OCI-LY7 (cell line): ENCODE measurements at regions not wholly inside any gene's neighbourhood (a gene's known extent, or its start where the extent isn't known, plus 50 kb on each side); places are given as distances from the start of the nearest gene placed in this dataset.

Source experiments
- BruUV-seq: library from RNA; stranded (reverse); fragments of 400-500 nt; replicated peaks from 2 replicates; lab custom pipeline; 2021; lab: Mats Ljungman, UMichigan
- CTCF ChIA-PET: fragments of 300-600 bp; sonication (Branson Sonifier 250); formaldehyde crosslinking; loops from one replicate; lab custom pipeline; 2022; ENCODE audit warnings: antibody characterized with exemption; ENCODE audit not compliant: unreplicated experiment; lab: Charles Lee
- POLR2A ChIA-PET: fragments of 300-600 bp; sonication (Branson Sonifier 250); formaldehyde crosslinking; loops from one replicate; lab custom pipeline; 2022; ENCODE audit warnings: antibody characterized with exemption; lab: Charles Lee
- DNase-seq: peaks from one replicate; pipeline ENCODE4 v3.0.0-alpha.2; 2015; ENCODE audit warnings: low spot score
- H2AFZ ChIP-seq: fragments of 200-600 bp; sonication (generic), shearing (Covaris generic); 2 replicates; pipeline ENCODE4 v1.6.1; 2014; ENCODE audit warnings: mild to moderate bottlenecking, antibody characterized with exemption, low read length, moderate library complexity
- H3K27ac ChIP-seq: fragments of 200-600 bp; sonication (generic); 2 replicates; pipeline ENCODE4 v1.5.1; 2014; ENCODE audit warnings: mixed run types, low read depth, mild to moderate bottlenecking, moderate library complexity, low read length, inconsistent platforms; ENCODE audit not compliant: poor library complexity, severe bottlenecking
- H3K36me3 ChIP-seq: fragments of 200-600 bp; sonication (generic); 2 replicates; pipeline ENCODE4 v1.6.1; 2014; ENCODE audit warnings: mild to moderate bottlenecking, antibody characterized with exemption, low read length, moderate library complexity, mixed read lengths; ENCODE audit not compliant: insufficient read depth
- H3K4me1 ChIP-seq: fragments of 200-600 bp; sonication (generic); 2 replicates; pipeline ENCODE4 v1.5.1; 2014; ENCODE audit warnings: mild to moderate bottlenecking, low read length; ENCODE audit not compliant: insufficient read depth, poor library complexity, severe bottlenecking
- H3K4me2 ChIP-seq: fragments of 200-600 bp; sonication (generic); 2 replicates; pipeline ENCODE4 v1.6.1; 2014; ENCODE audit warnings: mild to moderate bottlenecking, low read length
- H3K4me3 ChIP-seq: fragments of 200-600 bp; sonication (generic); 2 replicates; pipeline ENCODE4 v1.5.1; 2014; ENCODE audit warnings: mild to moderate bottlenecking, low read depth, low read length; ENCODE audit not compliant: poor library complexity, severe bottlenecking
- H3K79me2 ChIP-seq: fragments of 200-600 bp; sonication (generic); 2 replicates; pipeline ENCODE4 v1.6.1; 2016; ENCODE audit warnings: low read depth, mild to moderate bottlenecking, low read length, moderate library complexity, mixed read lengths; ENCODE audit not compliant: insufficient read depth
- H3K9me2 ChIP-seq: fragments of 200-600 bp; sonication (generic); 2 replicates; pipeline ENCODE4 v1.6.1; 2016; ENCODE audit warnings: mild to moderate bottlenecking, low read length, mixed read lengths; ENCODE audit not compliant: insufficient read depth
- H3K9me3 ChIP-seq: fragments of 200-600 bp; sonication (generic); 2 replicates; pipeline ENCODE4 v1.6.1; 2014; ENCODE audit warnings: mild to moderate bottlenecking, mixed run types, low read length, mixed read lengths
- H4K20me1 ChIP-seq: fragments of 200-600 bp; sonication (generic); 2 replicates; pipeline ENCODE4 v1.6.1; 2014; ENCODE audit warnings: mild to moderate bottlenecking, antibody characterized with exemption, low read length, moderate library complexity, mixed read lengths; ENCODE audit not compliant: insufficient read depth
- EZH2phosphoT487 ChIP-seq: fragments of 200-600 bp; sonication (generic); IDR thresholded peaks from 2 replicates; pipeline ENCODE4 v1.6.1; 2018; ENCODE audit warnings: low read depth, borderline replicate concordance, mild to moderate bottlenecking, mixed run types, antibody characterized with exemption, low read length, moderate library complexity, mixed read lengths
- intact Hi-C: fragments of 100-400 bp; cut with micrococcal nuclease; formaldehyde crosslinking; loops from one replicate; pipeline ENCODE4 v1.10.0; 2022; ENCODE audit not compliant: unreplicated experiment
- TF ChIP-seq, protein P1 (sequence below): fragments of 200-600 bp; sonication (generic); conservative IDR thresholded peaks from 2 replicates; pipeline ENCODE4 v1.5.1; 2014; ENCODE audit warnings: mild to moderate bottlenecking, antibody characterized with exemption, low read length, moderate library complexity, mixed read lengths

DNA sequence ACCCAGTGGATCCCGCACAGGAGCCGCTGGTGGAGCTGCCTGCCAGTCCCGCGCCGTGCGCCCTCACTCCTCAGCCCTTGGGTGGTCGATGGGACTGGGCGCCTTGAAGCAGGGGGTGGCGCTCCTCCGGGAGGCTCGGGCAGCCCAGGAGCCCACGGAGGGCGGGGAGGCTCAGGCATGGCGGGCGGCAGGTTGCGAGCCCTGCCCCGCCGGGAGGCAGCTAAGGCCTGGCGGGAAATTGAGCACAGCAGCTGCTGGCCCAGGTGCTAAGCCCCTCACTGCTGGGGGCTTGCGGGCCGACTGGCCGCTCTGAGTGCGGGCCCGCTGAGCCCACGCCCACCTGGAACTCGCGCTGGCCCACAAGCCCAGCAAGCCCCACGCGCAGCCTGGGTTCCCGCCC lies 127.1 kb upstream of the TMEM164 start:
- CTCF ChIA-PET, result no interaction called here
- TF ChIP-seq EZH2phosphoT487, result no peak
- TF ChIP-seq, protein P1, sequence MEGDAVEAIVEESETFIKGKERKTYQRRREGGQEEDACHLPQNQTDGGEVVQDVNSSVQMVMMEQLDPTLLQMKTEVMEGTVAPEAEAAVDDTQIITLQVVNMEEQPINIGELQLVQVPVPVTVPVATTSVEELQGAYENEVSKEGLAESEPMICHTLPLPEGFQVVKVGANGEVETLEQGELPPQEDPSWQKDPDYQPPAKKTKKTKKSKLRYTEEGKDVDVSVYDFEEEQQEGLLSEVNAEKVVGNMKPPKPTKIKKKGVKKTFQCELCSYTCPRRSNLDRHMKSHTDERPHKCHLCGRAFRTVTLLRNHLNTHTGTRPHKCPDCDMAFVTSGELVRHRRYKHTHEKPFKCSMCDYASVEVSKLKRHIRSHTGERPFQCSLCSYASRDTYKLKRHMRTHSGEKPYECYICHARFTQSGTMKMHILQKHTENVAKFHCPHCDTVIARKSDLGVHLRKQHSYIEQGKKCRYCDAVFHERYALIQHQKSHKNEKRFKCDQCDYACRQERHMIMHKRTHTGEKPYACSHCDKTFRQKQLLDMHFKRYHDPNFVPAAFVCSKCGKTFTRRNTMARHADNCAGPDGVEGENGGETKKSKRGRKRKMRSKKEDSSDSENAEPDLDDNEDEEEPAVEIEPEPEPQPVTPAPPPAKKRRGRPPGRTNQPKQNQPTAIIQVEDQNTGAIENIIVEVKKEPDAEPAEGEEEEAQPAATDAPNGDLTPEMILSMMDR, result no peak
- no peaks in the 10 kb centered on the region for H3K4me1 ChIP-seq
- intact Hi-C loops, result no loop called here
- H3K79me2 ChIP-seq, result no peaks in the 10 kb centered on the region
- H3K9me3 ChIP-seq, result no peaks in the 10 kb centered on the region
- H3K9me2 ChIP-seq, result no peaks in the 10 kb centered on the region
- H4K20me1 ChIP-seq, result no peaks in the 10 kb centered on the region
- H2AFZ ChIP-seq, result no peak overlapping the region
- BruUV-seq, result no TSS peak
- H3K4me2 ChIP-seq, result no peak overlapping the region
- no peaks in the 10 kb centered on the region for H3K36me3 ChIP-seq
- no peak for DNase-seq
- no peak overlapping the region for H3K27ac ChIP-seq
- H3K4me3 ChIP-seq, result no peak overlapping the region
- POLR2A ChIA-PET, result no interaction called here

DNA sequence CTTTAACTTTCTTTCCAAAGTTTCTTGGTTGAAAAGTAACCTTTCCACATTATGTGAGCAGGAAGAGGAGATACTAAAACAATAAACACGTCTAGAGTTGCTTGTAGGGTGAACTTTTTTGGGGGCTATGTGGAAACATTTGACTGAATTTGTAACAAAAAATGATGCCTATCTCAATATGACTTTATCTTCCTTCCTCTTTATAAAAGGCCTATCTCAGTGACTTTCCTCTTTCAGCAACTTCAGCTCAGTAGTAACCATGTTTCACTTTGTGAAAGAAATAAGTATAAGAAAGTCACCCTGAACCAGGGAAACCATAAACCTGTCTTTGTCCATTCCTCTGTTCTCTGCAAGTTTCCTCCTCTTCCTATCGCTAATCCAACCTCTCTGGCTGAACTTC lies 124.7 kb upstream of the TMEM164 start:
- no peak for DNase-seq
- no peak overlapping the region for H3K27ac ChIP-seq
- H3K4me3 ChIP-seq, result no peak overlapping the region
- no peaks in the 10 kb centered on the region for H3K36me3 ChIP-seq
- POLR2A ChIA-PET, result interaction anchor here (1.1 kb wide), 1 partner anchor 13 kb away, joined by 3 read pairs; no protein-coding TSS in a partner anchor
- no peaks in the 10 kb centered on the region for H3K4me1 ChIP-seq
- H2AFZ ChIP-seq, result no peak overlapping the region
- no peaks in the 10 kb centered on the region for H4K20me1 ChIP-seq
- no peak overlapping the region for H3K4me2 ChIP-seq
- no peak for TF ChIP-seq EZH2phosphoT487
- TF ChIP-seq, protein P1, result no peak
- intact Hi-C loops, result no loop called here
- no TSS peak for BruUV-seq
- CTCF ChIA-PET, result no interaction called here
- no peaks in the 10 kb centered on the region for H3K9me2 ChIP-seq
- no peaks in the 10 kb centered on the region for H3K9me3 ChIP-seq
- no peaks in the 10 kb centered on the region for H3K79me2 ChIP-seq

DNA sequence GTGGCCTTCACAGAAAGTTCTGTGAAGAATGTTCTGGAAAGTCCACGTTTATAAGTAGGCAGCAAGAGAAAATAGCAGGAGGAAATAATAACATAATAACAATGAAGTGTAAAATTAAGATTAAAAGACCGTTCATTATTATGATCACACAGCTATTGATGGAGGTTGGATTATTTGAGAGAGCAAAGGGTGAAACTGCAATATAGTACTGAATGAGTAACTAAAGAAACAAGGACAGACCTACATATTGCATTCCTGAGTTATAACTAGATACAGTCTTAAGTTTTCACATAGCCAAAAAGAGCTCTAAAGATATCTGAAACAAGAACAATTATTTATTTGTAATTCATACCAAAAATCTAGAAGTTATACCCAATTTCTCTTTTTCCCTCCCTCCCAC lies 122.9 kb upstream of the TMEM164 start:
- Histone ChIP-seq H3K36me3 (no peaks in the 10 kb centered on the region), H3K4me3 (no peak overlapping the region), H3K9me3 (no peaks in the 10 kb centered on the region), H3K4me1 (no peaks in the 10 kb centered on the region), H3K79me2 (no peaks in the 10 kb centered on the region), H3K9me2 (no peaks in the 10 kb centered on the region), H4K20me1 (no peaks in the 10 kb centered on the region), H3K27ac (no peak overlapping the region), H3K4me2 (no peak overlapping the region), H2AFZ (no peak overlapping the region)
- no TSS peak for BruUV-seq
- POLR2A ChIA-PET, result interaction anchor here (0.6 to 1.7 kb wide), 3 partner anchors 9 to 326 kb away, joined by 3 to 4 read pairs (median 4); no protein-coding TSS in a partner anchor
- TF ChIP-seq, protein P1, result no peak
- TF ChIP-seq EZH2phosphoT487, result no peak
- intact Hi-C loops, result loop anchor here (10.0 kb wide), 1 partner anchor 165 kb away; no protein-coding TSS in a partner anchor
- CTCF ChIA-PET, result no interaction called here
- DNase-seq, result no peak
